ENCODE measurements at regions not wholly inside any gene's neighbourhood (a gene's known extent, or its start where the extent isn't known, plus 50 kb on each side); places are given as distances from the start of the nearest gene placed in this dataset.
A peak's percentile ranks its signal among the peaks of the same experiment; 100 is the strongest.
"Not testable (repeated sequence)": the region's sequence is repeated elsewhere in the genome, so short reads cannot be mapped to it uniquely, and the experiment has no call there.

DNA sequence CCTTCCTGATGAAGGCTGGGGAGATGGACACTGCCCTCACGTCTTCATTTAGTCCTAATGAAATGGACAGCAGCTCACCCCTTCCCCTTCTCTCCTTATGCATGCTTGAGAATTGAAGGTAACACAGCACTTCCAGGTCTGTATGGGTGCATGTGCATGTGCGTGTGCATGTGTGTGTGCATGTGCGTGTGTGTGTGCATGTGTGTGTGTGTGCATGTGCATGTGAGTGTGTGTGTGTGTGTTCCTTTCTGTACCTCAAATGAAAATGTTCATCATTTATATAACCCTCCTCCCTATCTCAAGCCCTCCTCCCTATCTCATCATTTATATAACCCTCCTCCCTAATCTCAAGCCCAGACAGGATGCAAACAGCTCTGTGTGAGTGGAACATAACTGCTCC is 444.8 kb downstream of the MAT2B start:
- no peak for DNase-seq (ENCODE audit: low read depth)

DNA sequence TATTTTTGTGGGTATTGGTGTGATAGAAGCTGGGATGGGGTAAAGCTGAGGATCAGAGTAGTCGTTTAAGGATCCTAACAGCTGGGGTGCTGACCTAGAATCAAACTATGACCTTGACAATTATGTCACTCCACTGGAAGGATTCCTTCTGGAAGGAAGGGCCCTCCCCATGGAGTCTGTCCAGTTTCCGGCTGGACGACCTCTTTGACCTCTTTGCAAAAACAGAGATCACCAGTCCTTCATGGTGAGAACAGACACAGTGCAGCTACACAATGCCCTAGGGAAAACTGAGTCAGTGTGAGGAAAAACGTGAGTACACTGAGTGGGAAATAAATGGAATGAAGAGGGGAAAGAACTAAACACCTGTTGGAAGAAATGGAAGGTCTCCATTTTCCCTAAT is 445.6 kb downstream of the MAT2B start:
- DNase-seq (ENCODE audit: low read depth), result no peak

DNA sequence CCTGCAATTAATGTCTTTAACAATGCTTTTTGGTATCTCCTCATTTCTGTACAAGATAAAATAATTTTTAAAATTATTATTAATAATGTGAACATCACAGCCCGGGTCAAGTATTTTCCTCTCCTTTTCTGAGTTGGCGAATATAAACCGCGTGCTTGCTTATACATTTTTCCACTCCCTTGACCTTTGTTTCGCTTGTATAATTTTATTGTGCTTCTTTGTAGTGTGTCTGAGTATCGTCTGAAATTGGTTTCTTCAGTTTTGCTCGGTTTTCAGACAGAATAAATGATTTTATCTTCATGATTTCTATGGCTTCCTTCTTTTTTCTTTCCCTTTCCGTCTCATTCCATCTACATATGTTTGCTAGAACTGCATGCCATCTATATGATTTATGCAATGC is 448.5 kb downstream of the MAT2B start:
- no peak for DNase-seq (ENCODE audit: low read depth)

DNA sequence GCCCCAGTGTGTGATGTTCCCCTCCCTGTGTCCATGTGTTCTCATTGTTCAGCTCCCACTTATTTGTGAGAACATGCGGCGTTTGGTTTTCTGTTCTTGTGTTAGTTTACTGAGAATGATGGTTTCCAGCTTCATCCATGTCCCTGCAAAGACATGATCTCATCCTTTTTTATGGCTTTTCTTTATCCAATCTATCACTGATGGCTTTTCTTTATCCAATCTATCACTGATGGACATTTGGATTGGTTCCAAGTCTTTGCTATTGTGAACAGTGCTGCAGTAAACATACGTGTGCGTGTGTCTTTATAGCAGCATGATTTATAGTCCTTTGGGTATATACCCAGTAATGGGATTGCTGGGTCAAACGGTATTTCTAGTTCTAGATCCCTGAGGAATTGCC is 455.8 kb downstream of the MAT2B start:
- not testable (repeated sequence) for DNase-seq (ENCODE audit: low read depth)

DNA sequence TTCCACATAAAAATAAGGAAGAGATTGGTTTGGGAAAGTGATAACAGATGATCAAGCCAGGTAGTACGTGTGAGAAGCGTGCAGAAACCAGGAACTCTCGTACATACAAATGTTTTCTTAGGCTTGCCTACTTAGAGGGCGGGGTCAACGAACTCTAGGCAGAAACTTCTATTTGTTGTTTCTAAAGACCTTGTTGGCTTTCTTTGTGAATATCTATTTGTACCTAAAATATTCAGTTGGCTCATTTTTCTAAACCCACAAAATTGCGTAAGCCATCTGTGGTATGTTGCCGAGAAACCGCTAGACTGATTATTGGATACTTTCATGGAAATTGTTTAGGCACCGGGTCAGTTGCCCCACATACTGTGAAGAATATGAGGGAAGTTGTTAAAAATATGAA is 458.5 kb downstream of the MAT2B start:
- DNase-seq (ENCODE audit: low read depth), result peak; percentile 17

DNA sequence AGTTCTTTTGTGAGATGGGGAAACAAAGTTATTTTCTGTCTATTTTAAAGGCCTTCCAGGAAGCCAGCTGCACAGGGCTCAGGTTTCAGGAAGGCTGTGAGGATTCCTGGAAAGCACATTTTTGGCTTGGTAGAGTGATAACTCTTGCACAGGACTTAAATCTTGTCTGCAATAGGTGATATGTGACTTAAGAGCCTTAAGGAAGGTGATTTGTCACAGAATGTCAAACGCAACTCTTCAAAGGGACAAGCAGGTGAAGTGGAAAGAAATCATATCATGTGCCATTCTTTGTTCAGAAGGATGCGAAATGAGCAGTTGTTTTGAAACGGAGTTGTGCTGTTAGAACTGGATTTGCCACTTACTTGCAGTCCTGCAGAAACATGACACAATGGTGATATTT is 459.3 kb downstream of the MAT2B start:
- DNase-seq (ENCODE audit: low read depth), result no peak

DNA sequence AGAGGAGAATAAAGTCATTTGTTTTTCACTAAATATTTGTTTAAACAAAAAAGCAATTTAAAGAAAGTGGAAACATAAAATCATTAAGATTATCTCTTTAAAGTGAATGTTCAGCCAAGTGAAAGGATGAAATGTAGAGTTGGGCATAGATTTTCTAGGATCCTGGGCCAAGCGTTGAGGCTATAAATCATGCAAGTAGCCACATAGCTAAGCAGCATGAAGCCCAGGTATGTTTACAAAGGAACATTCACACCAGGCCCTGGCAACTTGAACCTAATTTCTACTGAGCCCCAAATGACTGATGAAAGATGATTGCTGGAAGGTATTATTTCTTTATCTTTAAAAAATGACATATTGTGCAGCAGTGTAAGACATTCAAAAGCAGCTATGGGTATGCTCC is 461.8 kb downstream of the MAT2B start:
- DNase-seq (ENCODE audit: low read depth), result no peak

DNA sequence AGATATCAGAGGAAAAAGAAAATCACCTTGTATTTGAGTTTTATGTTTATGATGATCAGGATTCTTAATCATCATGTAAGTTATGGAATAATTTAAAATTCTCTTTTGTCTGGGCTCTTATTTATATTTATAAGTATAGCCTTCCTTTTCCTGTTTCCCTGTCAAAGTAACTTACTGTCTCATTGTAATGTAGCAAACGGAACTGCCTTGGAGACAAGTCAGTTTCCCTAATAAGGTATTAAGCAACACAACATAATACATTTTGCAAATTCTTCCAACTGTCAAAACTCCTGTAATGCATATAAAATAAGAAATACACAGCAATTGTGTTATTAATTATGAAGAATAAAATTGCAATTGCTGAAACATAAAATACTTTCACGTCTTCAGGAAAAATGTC is 463.2 kb downstream of the MAT2B start:
- no peak for DNase-seq (ENCODE audit: low read depth)

DNA sequence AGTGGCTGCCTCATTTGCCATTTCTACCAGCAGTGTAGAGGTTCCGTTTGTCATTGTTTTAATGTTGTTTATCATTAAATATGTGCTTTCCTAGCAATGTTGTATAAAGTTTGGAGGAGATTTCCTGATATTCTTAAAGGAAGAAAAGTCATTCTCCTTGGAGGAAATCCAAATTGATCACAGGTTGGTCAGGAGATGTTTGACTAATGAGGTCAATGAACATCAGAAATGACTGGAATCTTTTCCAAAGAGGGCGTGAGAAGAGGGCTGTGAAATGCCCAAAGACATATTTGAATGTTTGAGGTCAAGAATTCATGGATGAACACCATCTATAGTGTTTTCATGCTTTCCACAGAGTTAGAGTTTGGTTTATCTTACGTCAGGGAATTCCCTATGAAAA is 471.3 kb downstream of the MAT2B start:
- peak; percentile 55 for DNase-seq (ENCODE audit: low read depth)

DNA sequence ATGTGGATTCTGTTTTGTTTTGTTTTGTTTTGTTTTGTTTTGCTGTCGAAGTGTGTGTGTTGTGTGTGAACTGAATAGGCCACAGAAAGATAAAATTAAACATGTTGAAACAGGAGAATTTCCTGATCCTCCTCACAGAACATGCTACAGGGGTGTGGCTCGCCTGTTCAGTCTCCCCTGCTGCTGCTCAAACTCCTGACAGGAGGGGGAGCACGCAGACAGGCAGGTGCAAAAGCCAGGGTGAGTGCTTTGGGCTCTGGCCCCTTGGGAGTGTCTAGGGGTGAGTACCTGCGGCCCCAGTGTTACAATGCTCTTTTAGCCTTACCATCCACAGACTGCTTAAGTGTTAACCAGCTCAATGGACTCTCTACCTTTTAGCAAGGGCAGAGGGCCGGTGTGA is 473.5 kb downstream of the MAT2B start:
- no peak for DNase-seq (ENCODE audit: low read depth)

DNA sequence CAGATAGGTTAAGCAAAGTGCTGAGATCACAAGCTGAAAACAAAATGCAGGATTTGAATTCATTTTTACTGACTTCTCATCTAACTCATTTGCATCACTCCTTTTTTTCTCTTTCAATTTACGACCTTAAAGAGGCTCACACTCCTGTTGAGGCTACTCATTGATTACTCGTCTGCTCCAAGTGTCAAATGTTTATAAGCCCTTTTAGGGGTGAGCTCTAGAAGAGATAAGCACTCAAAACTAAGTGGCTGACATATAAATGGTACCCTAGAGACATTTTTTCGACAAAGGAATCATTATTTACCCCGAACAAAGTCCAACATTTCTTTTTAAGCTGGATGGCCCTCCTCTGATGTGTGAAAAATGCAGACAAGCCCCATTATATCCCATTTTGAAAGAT is 483.1 kb downstream of the MAT2B start:
- DNase-seq (ENCODE audit: low read depth), result no peak

DNA sequence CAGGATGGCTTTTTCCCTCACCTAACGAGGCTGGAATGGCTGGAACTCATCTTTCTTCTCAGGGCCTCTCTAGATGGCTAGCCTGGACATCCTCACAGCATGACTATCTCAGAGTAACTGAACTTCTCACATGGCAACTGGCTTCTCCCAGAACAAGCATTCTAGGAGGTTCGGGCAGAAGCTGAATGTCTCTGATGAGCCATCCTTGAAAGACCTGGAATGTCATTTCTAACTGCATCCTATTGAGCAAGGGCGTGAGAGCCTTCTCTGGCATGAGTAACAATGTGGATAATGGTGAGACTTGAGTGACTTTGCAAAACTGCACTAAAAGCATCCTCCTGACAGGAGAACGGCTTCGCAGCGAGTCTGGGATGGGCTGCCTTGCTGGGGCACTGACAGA is 487.7 kb downstream of the MAT2B start:
- peak; percentile 28 for DNase-seq (ENCODE audit: low read depth)

DNA sequence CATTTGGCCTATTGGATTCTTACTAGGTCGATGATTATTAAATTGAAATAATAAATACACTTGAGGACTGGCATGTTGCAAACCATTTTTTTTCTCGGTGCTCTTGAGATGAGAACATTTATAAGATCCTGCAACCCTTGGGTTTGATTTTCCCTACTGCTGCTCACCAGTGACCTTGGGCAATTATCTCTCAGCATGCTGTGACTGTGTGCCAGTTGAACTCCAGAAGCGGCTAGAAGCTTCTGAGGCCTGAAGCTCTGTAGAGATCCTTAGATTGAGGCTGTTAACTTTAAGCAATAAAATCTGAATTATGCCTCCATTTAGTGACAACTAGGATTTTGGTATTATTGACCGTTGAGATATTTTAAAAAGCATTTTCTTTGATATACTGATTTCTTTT is 489.8 kb downstream of the MAT2B start:
- DNase-seq (ENCODE audit: low read depth), result no peak

DNA sequence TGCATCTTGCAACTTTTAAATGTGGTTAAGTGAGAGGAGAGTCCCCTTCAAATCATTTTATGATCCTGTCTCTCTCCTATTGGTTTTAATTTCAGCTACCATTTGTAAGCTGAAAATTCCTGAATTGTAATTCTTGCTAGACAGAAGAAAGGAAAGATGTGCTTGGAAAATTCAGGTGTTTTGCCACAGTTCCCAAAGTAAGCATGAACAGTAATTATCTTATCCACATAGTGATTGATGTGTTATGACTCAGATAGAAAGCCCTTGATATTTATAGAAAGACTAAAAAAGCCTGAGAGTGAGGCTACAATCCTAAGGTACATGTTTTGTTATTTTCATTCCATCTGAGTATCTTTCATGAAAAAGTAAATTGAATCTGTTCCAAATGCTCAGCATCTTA is 492.5 kb downstream of the MAT2B start:
- no peak for DNase-seq (ENCODE audit: low read depth)

DNA sequence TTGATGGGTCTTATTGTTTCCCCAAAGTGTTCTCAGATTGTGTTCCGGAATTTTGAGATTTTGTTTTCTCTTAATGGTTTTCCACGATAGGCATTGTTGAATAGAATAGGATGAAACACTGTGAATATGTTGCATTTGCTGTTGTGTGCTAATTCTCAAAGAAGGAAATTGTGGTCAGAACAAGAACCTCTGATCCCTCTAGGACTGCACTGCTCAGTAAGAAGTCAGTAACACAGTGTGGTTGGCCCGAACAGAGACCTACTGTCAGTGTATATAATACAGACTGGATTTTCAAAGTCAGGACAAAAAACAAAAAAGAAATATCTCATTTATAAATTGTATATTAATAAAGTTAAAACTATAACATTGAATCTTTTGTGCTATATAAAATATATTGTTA is 494.8 kb downstream of the MAT2B start:
- no peak for DNase-seq (ENCODE audit: low read depth)

DNA sequence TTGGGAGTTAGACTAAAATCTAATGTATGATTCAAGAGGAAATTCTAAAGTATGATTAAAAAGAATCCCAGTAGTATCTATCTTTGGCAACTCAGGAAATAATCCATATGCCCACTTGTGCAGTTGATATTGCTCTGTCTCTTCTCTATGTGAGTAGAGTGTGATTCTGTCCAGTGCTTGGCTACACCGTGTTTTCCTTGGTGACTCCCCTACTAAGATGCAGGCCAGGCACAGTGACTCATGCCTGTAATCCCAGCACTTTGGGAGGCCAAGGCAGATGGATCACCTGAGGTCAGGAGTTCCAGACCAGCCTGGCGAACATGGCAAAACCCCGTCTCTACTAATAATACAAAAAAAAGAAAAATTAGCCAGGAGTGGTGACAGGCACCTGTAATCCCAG is 495.4 kb downstream of the MAT2B start:
- no peak for DNase-seq (ENCODE audit: low read depth)

DNA sequence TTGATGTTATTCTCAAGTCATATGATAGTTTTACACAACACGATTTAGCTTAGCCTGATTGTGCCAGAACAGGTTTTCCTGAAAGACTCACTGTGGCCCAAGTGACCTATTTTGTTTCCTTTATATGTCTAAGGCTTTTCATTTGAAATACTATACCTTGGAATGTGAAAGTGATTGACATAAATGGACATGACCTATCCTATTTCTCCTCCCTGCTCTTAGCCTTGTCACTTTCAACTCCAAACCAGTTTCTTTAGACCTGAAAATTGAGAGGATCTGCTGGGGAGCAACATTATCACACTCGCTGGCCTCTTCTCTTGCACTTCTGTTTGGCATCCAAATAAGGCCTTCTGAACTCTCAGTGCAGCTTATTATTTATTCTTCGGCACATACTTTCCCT is 496.8 kb downstream of the MAT2B start:
- no peak for DNase-seq (ENCODE audit: low read depth)

DNA sequence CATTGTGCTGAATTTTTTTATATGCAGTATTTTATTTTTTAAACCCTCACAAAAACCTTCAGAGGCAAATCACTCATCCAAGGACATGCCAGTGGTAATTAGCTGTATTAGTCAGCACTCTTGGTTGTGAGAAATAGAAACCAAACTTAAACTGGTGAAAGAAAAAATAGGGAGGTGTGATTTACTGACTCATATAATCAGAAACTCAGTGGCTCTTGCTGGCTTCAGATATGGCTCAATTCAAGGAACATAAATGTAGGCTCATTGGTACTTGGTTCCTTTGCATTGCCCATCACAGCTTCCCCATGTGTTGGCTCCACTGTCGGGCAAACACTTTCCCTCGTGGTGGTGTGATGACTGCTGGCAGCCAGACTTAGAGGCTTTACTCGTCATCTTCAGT is 497.2 kb downstream of the MAT2B start:
- peak; percentile 25 for DNase-seq (ENCODE audit: low read depth)

DNA sequence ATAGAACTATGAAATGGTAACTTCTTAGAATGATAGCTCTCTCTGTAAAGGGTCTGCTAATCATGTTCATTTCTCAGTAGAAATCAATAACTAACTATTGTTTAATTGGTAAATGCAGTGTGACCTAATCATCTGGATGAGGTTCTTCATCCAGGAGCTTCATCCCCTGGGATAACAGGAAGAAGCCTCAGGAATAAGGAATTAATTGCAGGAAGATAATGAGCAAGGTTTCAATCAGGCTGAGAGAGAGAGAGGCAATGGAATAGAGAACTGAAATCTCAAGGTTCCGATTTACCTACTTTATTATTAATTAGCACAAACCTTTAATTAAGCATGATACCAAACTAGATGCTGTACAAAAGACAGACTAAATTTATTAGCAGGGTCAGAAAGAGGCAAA is 499.7 kb downstream of the MAT2B start:
- DNase-seq (ENCODE audit: low read depth), result no peak

DNA sequence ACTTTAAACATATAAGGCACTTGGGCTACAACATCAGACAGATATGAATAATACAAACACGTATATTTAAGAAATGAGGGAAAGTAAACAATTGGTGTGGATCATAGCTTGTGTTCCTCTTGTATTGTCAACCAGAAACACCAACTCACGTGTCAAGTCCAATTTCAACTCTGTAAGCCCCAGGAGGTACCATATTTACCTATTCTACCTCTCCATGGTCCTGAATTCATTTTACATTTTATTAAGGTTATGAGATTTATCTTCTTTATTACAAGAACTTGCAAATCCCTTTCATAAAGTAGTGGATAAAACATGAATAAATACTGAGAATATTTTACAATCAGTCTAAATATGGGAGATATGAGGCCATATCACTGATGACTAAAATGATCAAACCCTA is 501.6 kb downstream of the MAT2B start:
- DNase-seq (ENCODE audit: low read depth), result no peak

DNA sequence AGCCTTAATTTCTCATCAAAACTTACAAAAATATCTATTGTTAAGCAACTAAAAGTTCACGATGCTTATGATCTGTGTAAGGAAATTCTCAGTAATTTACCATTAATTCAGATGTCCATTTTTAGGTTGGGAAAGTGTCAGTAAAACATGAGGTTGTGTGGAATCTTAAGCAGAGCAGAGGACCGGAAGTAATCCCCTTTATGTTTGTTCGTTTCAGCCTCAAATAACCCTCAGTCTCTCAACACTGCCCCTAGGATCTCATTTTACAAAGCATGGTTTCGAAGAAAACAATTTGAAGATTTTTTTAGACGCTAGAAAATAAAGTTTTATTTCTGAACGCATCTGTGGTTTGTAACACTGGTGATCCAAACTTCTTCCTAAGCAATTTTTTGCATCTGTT is 504.2 kb downstream of the MAT2B start:
- DNase-seq (ENCODE audit: low read depth), result no peak

DNA sequence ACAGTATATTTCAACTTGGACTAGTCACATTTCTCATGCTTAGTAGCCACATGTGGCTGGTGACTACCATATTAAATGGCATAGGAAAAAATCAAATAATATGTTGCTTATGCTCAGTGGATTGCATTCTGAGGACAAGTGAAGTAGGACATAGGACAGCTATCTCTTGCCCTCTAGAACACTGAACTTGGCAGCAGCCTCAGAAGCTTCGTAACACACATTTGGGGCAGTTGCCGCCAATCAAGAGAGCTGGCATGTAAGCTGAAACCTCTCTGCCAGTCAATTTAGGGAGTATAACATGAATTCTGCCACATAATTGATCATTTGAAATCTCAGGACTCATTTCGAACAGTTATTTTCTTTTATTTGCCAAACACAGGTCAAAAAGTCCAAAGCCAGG is 505.5 kb downstream of the MAT2B start:
- DNase-seq (ENCODE audit: low read depth), result no peak

DNA sequence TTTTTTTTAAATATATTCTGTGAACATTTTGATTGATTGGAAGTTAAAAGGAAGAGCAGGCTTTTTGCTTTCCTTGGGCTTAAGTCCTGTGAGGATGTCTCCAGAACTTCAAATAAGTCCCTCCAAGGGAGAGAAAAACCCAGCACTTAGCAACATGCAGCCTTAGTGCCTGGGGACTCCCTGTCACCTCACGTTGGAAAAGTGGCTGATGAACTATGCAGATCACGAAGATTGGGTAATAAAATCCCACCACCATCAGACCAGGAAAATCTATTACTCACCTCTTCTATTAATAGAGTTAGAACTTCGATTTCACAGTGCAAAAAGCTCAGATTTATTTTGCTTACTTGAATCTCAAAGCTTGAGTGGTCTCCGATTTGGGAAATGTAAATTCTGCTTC is 507.0 kb downstream of the MAT2B start:
- no peak for DNase-seq (ENCODE audit: low read depth)

DNA sequence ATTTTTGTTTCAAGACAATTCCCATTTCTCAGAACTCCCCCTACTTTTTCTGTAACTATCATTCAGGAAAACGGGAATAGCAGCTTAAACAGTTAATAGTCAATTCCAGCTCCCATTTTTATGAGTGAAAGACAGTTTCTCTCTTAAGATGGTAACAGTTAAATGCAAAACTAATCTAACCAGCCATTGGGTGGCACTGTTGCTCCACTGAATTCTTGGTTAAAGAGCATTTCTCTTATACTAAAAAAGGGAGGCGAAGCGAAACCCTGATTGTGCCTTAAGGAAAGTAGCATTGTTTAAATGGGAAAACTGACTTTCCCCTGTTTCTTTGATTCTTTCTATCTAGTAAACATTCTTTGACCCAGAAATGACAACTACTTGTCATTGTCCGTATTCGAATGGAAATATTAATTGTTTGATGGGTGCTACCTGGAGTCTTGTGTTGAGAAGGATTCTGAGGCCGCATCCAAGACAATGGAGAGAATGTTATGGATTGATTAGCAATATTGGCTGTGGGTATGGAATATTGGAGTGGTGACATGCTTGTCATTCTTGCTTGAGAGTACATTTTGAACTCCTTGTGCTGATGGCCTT is 507.8 kb downstream of the MAT2B start:
- peak; percentile 73 for DNase-seq (ENCODE audit: low read depth)

DNA sequence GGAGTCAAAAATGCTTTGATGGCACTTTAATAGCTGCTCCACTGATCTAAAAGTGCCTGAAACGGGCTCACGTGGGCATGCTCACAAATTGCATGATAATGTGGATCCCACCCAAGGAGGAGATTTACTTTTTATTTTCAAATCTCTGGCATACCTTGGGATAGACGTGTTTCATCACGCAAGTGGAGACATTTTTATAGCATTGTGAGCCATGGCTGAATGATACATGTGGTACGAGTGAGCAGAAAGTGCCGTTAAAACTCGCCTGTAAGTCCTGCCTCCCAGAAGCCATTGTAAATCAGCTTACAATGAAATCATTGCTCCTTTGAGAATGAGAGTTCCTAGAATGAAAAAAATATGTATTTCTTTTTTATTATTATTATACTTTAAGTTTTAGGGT is 514.7 kb downstream of the MAT2B start:
- peak; percentile 32 for DNase-seq (ENCODE audit: low read depth)

All from ELR (cell line).